ENCODE measurements at regions not wholly inside any gene's neighbourhood (a gene's known extent, or its start where the extent isn't known, plus 50 kb on each side); places are given as distances from the start of the nearest gene placed in this dataset.

DNA sequence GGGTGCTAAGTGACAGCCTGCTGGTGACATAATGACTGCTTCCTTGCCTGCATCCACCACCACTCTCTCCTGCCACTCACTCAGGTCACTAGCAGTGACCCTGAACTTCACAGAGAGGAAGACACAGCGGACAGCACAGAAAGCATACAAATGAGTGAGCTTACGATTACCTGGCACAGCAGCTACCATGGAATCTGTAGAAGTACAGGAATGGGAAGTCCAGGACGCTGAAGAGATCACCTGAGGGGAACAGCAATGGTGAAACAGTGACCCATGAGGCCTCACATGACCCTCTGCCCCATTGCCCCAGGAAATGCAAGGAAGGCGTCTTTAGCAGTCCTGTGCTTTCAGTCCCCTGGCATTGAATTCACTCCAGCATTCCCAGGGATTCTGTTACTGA, 96.7 kb upstream of the RIOK3 start:
- Histone ChIP-seq H2AK9ac (replicated peaks; ENCODE audit: low read depth, low read length, poor library complexity) (no peak overlapping the region), H4K5ac (ENCODE audit: low read depth, low read length) (peak overlapping the region; percentile 93), H3K18ac (ENCODE audit: low read depth, low read length) (peak overlapping the region; percentile 97), H3K56ac (ENCODE audit: extremely low read depth, insufficient read depth, low read length) (no peak overlapping the region), H2AFZ (replicated peaks; ENCODE audit: low read length, poor library complexity) (no peak overlapping the region), H2BK20ac (ENCODE audit: low read depth, low read length) (peak overlapping the region; percentile 53), H3K9me1 (ENCODE audit: insufficient read depth, low read length) (peaks cover 12% of the 10 kb centered on the region), H2BK15ac (ENCODE audit: low read depth, low read length) (peak overlapping the region; percentile 7; the same call in 2 of the 3 replicates), H2AK5ac (ENCODE audit: low read depth, low read length) (peak overlapping the region; percentile 12), H3K27me3 (ENCODE audit: control insufficient read depth, insufficient read depth, low read length) (no peaks in the 10 kb centered on the region), H3K4me2 (ENCODE audit: low read depth, low read length) (no peak overlapping the region; the same call in 1 of the 2 replicates), H3K4ac (ENCODE audit: low read depth, low read length) (peak overlapping the region; percentile 49), H3K9me3 (ENCODE audit: control insufficient read depth, insufficient read depth, low read length) (no peaks in the 10 kb centered on the region), H3K14ac (replicated peaks; ENCODE audit: low read depth, low read length) (peak overlapping the region; percentile 61; the same call in 1 of the 2 replicates), H3K23ac (ENCODE audit: low read depth, low read length) (no peak overlapping the region), H3K4me3 (ENCODE audit: insufficient read depth, low read depth, low read length) (no peak overlapping the region), H2BK5ac (ENCODE audit: low read depth, low read length, poor library complexity, severe bottlenecking) (peak overlapping the region; percentile 69), H3K9ac (ENCODE audit: low read depth, low read length) (peak overlapping the region; percentile 40; the same call in 1 of the 2 replicates), H4K91ac (ENCODE audit: insufficient read depth, low read depth, low read length) (peak overlapping the region; percentile 7), H4K8ac (ENCODE audit: low read depth in 2 of 2, low read length in 2 of 2) (peak overlapping the region; percentile 11 to 28; a peak in 3 of 4 replicates), H3K79me1 (ENCODE audit: low read depth in 1 of 2, low read length in 2 of 2) (peaks cover 0 to 3% of the 10 kb centered on the region in 2 experiments; a peak in 1 of 4 replicates), H3K4me1 (ENCODE audit: control insufficient read depth, insufficient read depth, low read length) (peaks cover 25% of the 10 kb centered on the region), H3K27ac (ENCODE audit: insufficient read depth, low read length) (peak overlapping the region; percentile 97; the same call in 1 of the 2 replicates), H3K36me3 (ENCODE audit: control insufficient read depth, insufficient read depth, low read length) (peaks cover 1% of the 10 kb centered on the region; the same call in 1 of the 2 replicates), H4K20me1 (ENCODE audit: insufficient read depth, low read length) (no peaks in the 10 kb centered on the region), H2BK120ac (ENCODE audit: low read depth, low read length) (peak overlapping the region; percentile 58)
- no CpG with 5 or more reads among the region's 4 CpGs for WGBS, 2 experiments (ENCODE audit: extremely low coverage in 2 of 2, insufficient read length in 1 of 2)
- no peak; the same call in 1 of the 2 replicates for ATAC-seq (ENCODE audit: low read depth)
- TF ChIP-seq SMC3 (IDR thresholded peaks at IDR 0.05; ENCODE audit: low read depth, low read length) (no peak), BHLHE40 (IDR thresholded peaks at IDR 0.05; ENCODE audit: low read depth, low read length) (no peak), RAD21 (IDR thresholded peaks at IDR 0.05; ENCODE audit: low read length) (no peak), MAZ (IDR thresholded peaks at IDR 0.05; ENCODE audit: borderline replicate concordance, low read depth, low read length) (no peak), POLR2A (IDR thresholded peaks at IDR 0.05; ENCODE audit: low read depth, low read length) (no peak), CHD1 (IDR thresholded peaks at IDR 0.05; ENCODE audit: low read depth, low read length) (no peak), FOS (IDR thresholded peaks at IDR 0.05; ENCODE audit: low read depth, low read length) (no peak), NFE2L2 (IDR thresholded peaks at IDR 0.05; ENCODE audit: low read depth, low read length) (no peak), RCOR1 (IDR thresholded peaks at IDR 0.05; ENCODE audit: insufficient replicate concordance, low read length) (no peak), CEBPB (IDR thresholded peaks at IDR 0.05; ENCODE audit: low read depth, low read length) (no peak), MAFK (IDR thresholded peaks at IDR 0.05; ENCODE audit: low read depth, low read length) (no peak), MXI1 (IDR thresholded peaks at IDR 0.05; ENCODE audit: borderline replicate concordance, low read depth, low read length) (no peak), RFX5 (IDR thresholded peaks at IDR 0.05; ENCODE audit: low read depth, low read length) (no peak)
- TF ChIP-seq, protein P1, sequence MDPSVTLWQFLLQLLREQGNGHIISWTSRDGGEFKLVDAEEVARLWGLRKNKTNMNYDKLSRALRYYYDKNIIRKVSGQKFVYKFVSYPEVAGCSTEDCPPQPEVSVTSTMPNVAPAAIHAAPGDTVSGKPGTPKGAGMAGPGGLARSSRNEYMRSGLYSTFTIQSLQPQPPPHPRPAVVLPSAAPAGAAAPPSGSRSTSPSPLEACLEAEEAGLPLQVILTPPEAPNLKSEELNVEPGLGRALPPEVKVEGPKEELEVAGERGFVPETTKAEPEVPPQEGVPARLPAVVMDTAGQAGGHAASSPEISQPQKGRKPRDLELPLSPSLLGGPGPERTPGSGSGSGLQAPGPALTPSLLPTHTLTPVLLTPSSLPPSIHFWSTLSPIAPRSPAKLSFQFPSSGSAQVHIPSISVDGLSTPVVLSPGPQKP (IDR thresholded peaks at IDR 0.05; ENCODE audit: borderline replicate concordance, low read depth, low read length) = no peak
- TF ChIP-seq, protein P2, sequence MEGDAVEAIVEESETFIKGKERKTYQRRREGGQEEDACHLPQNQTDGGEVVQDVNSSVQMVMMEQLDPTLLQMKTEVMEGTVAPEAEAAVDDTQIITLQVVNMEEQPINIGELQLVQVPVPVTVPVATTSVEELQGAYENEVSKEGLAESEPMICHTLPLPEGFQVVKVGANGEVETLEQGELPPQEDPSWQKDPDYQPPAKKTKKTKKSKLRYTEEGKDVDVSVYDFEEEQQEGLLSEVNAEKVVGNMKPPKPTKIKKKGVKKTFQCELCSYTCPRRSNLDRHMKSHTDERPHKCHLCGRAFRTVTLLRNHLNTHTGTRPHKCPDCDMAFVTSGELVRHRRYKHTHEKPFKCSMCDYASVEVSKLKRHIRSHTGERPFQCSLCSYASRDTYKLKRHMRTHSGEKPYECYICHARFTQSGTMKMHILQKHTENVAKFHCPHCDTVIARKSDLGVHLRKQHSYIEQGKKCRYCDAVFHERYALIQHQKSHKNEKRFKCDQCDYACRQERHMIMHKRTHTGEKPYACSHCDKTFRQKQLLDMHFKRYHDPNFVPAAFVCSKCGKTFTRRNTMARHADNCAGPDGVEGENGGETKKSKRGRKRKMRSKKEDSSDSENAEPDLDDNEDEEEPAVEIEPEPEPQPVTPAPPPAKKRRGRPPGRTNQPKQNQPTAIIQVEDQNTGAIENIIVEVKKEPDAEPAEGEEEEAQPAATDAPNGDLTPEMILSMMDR (conservative IDR thresholded peaks at IDR 0.05; ENCODE audit: low read depth, low read length) = no peak
- TF ChIP-seq, protein P3, sequence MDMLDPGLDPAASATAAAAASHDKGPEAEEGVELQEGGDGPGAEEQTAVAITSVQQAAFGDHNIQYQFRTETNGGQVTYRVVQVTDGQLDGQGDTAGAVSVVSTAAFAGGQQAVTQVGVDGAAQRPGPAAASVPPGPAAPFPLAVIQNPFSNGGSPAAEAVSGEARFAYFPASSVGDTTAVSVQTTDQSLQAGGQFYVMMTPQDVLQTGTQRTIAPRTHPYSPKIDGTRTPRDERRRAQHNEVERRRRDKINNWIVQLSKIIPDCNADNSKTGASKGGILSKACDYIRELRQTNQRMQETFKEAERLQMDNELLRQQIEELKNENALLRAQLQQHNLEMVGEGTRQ (IDR thresholded peaks at IDR 0.05; ENCODE audit: low read depth, low read length) = no peak
- no peak for DNase-seq
- ChIA-PET POLR2A (ENCODE audit: unreplicated experiment) (no interaction called here), CTCF (interaction anchor here (0.6 kb wide), 1 partner anchor 132 kb away, joined by 3 read pairs; no protein-coding TSS in a partner anchor)
- dilution Hi-C loops (cut with HindIII; ENCODE audit: low sequenced_read_pairs, unreplicated experiment) (no loop called here), in situ Hi-C loops (cut with MboI; ENCODE audit: low sequenced_read_pairs) (loop anchor here (10.0 kb wide), 1 partner anchor 62 kb away; no protein-coding TSS in a partner anchor), intact Hi-C loops (cut with micrococcal nuclease) (loop anchor here (10.0 kb wide), 1 partner anchor 92 kb away; no protein-coding TSS in a partner anchor)
- BruUV-seq (replicated peaks) = no TSS peak

Measured in IMR-90 (cell line).